HCT116 (cell line): ENCODE measurements at regions not wholly inside any gene's neighbourhood (a gene's known extent, or its start where the extent isn't known, plus 50 kb on each side); places are given as distances from the start of the nearest gene placed in this dataset.

ENCODE experiments used
- ATAC-seq: fragments of 200-7000 bp; cut with Tn5 transposase; 2 replicates; pipeline ENCODE4 v1.9.1; 2020; ENCODE audit warnings: mild to moderate bottlenecking, moderate library complexity
- BruUV-seq: library from RNA; stranded (reverse); fragments of 400-500 nt; replicated peaks from 2 replicates; lab custom pipeline; 2021; lab: Mats Ljungman, UMichigan
- CTCF ChIA-PET: fragments of 300-600 bp; sonication (Branson Sonifier 250); formaldehyde crosslinking; loops from one replicate; lab custom pipeline; 2021; ENCODE audit warnings: antibody characterized with exemption; lab: Charles Lee
- POLR2A ChIA-PET: fragments of 300-600, 350-600 bp; sonication (Branson Sonifier 250); formaldehyde crosslinking; loops from one replicate; lab custom pipeline; 2021; ENCODE audit warnings: antibody characterized with exemption; lab: Charles Lee
- RAD21 ChIA-PET, 2 experiments: fragments of 300-600 bp; sonication (Branson Sonifier 250); formaldehyde crosslinking; loops; one replicate each; lab custom pipeline; 2023; ENCODE audit warnings: low total read pairs in 2 of 2; ENCODE audit not compliant: uncharacterized antibody in 2 of 2, unreplicated experiment in 2 of 2, low non-redundant PET in 1 of 2; lab: Charles Lee
- DNase-seq: peaks from one replicate; pipeline ENCODE4 v3.0.0-alpha.2; 2010; ENCODE audit warnings: low read depth, low spot score
- H2AFZ ChIP-seq: fragments of 200-600 bp; shearing (Covaris generic), sonication (generic); 2 replicates; pipeline ENCODE4 v1.6.1; 2017; ENCODE audit warnings: low read depth, mixed run types, mixed read lengths, antibody characterized with exemption, low read length; ENCODE audit not compliant: poor library complexity, severe bottlenecking
- H3K27ac ChIP-seq: 2 replicates; pipeline ENCODE4 v1.5.1; 2012; ENCODE audit warnings: low read depth, low read length
- H3K27me3 ChIP-seq: fragments of 200-600 bp; sonication (generic); 2 replicates; pipeline ENCODE4 v1.6.1; 2016; ENCODE audit warnings: mixed run types, low read length, mixed read lengths; ENCODE audit not compliant: insufficient read depth
- H3K36me3 ChIP-seq, 2 experiments: fragments of 200-500 bp in 1 of 2; fragments of 200-600 bp in 1 of 2; sonication (Bioruptor generic) in 1 of 2; sonication (generic) in 1 of 2; 2 replicates each; pipeline versions ENCODE4 v1.5.1 to v1.6.1; 2014 to 2016; ENCODE audit warnings: low read length in 2 of 2, inconsistent platforms in 1 of 2, mixed read lengths in 1 of 2, mixed run types in 1 of 2; ENCODE audit not compliant: insufficient read depth in 2 of 2, control insufficient read depth in 1 of 2
- H3K4me1 ChIP-seq, 2 experiments: fragments of 200-600 bp in 1 of 2; sonication (generic) in 1 of 2; 2 replicates each; pipeline versions ENCODE4 v1.5.1 to v1.6.1; 2012 to 2017; ENCODE audit warnings: low read length in 2 of 2, inconsistent platforms in 1 of 2, mild to moderate bottlenecking in 1 of 2, mixed read lengths in 1 of 2, mixed run types in 1 of 2, moderate library complexity in 1 of 2; ENCODE audit not compliant: insufficient read depth in 2 of 2, control insufficient read depth in 1 of 2
- H3K4me2 ChIP-seq: fragments of 200-600 bp; sonication (generic); 2 replicates; pipeline ENCODE4 v1.6.1; 2017; ENCODE audit warnings: mixed run types, low read length, mixed read lengths
- H3K4me3 ChIP-seq, 2 experiments: fragments of 200-600 bp in 1 of 2; sonication (generic) in 1 of 2; replicated peaks in 1 of 2; 2 replicates each; pipeline ENCODE4 v1.5.1; 2011 to 2016; ENCODE audit warnings: low read length in 2 of 2, control low read depth in 1 of 2, low read depth in 1 of 2, mild to moderate bottlenecking in 1 of 2, mixed read lengths in 1 of 2, mixed run types in 1 of 2
- H3K79me2 ChIP-seq: fragments of 200-600 bp; sonication (generic); 2 replicates; pipeline ENCODE4 v1.6.1; 2017; ENCODE audit warnings: mild to moderate bottlenecking, mixed run types, low read length, moderate library complexity, mixed read lengths; ENCODE audit not compliant: insufficient read depth
- H3K9ac ChIP-seq: fragments of 200-600 bp; sonication (generic); 2 replicates; pipeline ENCODE4 v1.6.1; 2016; ENCODE audit warnings: low read length, mixed read lengths
- H3K9me2 ChIP-seq: fragments of 200-600 bp; sonication (generic), shearing (Covaris generic); 2 replicates; pipeline ENCODE4 v1.6.1; 2017; ENCODE audit warnings: mixed run types, mild to moderate bottlenecking, moderate library complexity; ENCODE audit not compliant: insufficient read depth
- H3K9me3 ChIP-seq, 2 experiments: fragments of 200-500 bp in 1 of 2; fragments of 200-600 bp in 1 of 2; sonication (Bioruptor generic) in 1 of 2; sonication (generic) in 1 of 2; 2 replicates each; pipeline ENCODE4 v1.6.1; 2014 to 2017; ENCODE audit warnings: low read length in 2 of 2, mixed read lengths in 2 of 2, inconsistent platforms in 1 of 2, low read depth in 1 of 2, mild to moderate bottlenecking in 1 of 2, mixed run types in 1 of 2, moderate library complexity in 1 of 2; ENCODE audit not compliant: control insufficient read depth in 1 of 2, insufficient read depth in 1 of 2
- H4K20me1 ChIP-seq: fragments of 200-600 bp; sonication (generic), shearing (Covaris generic); 2 replicates; pipeline ENCODE4 v1.6.1; 2017; ENCODE audit warnings: mixed run types, mild to moderate bottlenecking, moderate library complexity; ENCODE audit not compliant: insufficient read depth
- CBX3 ChIP-seq: IDR thresholded peaks from 2 replicates; pipeline ENCODE4 v1.6.1; 2012; ENCODE audit warnings: low read depth
- EGR1 ChIP-seq: IDR thresholded peaks from 2 replicates; pipeline ENCODE4 v1.6.1; 2012; ENCODE audit warnings: low read depth
- ELF1 ChIP-seq: IDR thresholded peaks from 2 replicates; pipeline ENCODE4 v1.6.1; 2012; ENCODE audit warnings: low read depth, borderline replicate concordance
- EZH2 ChIP-seq: fragments of 200-600 bp; sonication (generic); IDR thresholded peaks from 2 replicates; pipeline ENCODE4 v1.6.1; 2017; ENCODE audit warnings: antibody characterized with exemption, mixed run types
- FOSL1 ChIP-seq: IDR thresholded peaks from 2 replicates; pipeline ENCODE4 v1.6.1; 2012; ENCODE audit warnings: low read depth
- RAD21 ChIP-seq: IDR thresholded peaks from 2 replicates; pipeline ENCODE4 v1.6.1; 2012; ENCODE audit warnings: low read depth, mild to moderate bottlenecking
- REST ChIP-seq: IDR thresholded peaks from 2 replicates; pipeline ENCODE4 v1.6.1; 2012; ENCODE audit warnings: low read depth
- SP1 ChIP-seq: IDR thresholded peaks from 2 replicates; pipeline ENCODE4 v1.6.1; 2012; ENCODE audit warnings: low read depth
- SRF ChIP-seq: IDR thresholded peaks from 2 replicates; pipeline ENCODE4 v1.6.1; 2012; ENCODE audit warnings: low read depth
- intact Hi-C: fragments of 100-400 bp; cut with micrococcal nuclease; formaldehyde crosslinking; loops from 2 replicates; pipeline ENCODE4 v1.10.0; 2022
- TF ChIP-seq, protein P1 (sequence below): IDR thresholded peaks from 2 replicates; pipeline ENCODE4 v1.6.1; 2011; ENCODE audit warnings: mild to moderate bottlenecking, low read length, moderate library complexity; ENCODE audit not compliant: insufficient replicate concordance; ENCODE audit errors: extremely low read depth
- TF ChIP-seq, protein P2 (sequence below): IDR thresholded peaks from 2 replicates; pipeline ENCODE4 v1.6.1; 2012

DNA sequence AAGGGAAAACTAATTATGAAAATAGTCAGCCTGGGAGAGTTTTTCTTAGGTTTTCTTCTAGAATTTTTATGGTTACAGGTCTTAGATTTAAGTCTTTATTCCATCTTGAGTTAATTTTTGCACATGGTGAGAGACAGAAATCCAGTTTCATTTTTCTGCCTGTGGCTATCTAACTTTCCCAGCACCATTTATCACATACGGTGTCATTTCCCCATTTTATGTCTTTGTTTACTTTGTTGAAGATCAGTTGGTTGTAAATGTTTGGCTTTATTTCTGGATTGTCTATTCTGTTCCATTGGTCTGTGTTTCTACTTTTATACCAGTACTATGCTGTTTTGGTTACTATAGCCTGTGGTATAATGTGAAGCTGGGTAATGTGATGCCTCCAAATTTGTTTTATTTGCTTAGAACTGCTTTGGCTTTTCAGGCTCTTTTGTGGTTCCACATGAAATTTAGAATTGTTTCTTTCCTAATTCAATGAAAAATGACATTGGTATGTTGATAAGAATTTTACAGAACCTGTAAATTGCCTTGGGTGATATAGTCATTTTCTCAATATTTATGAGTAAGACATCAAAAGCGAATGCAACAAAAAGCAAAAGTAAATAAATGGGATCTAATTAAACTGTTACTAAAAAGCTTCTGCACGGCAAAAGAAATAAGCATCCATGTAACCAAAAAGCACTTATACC, 146.1 kb upstream of the NOL4 start:
- POLR2A ChIA-PET = no interaction called here
- no peak overlapping the region for H2AFZ ChIP-seq
- H4K20me1 ChIP-seq = no peaks in the 10 kb centered on the region
- intact Hi-C loops = no loop called here
- DNase-seq = no peak
- no peaks in the 10 kb centered on the region for H3K79me2 ChIP-seq
- TF ChIP-seq EZH2 = no peak
- no peak for TF ChIP-seq SP1
- TF ChIP-seq ELF1 = no peak
- TF ChIP-seq SRF = no peak
- TF ChIP-seq EGR1 = no peak
- no peak for TF ChIP-seq CBX3
- TF ChIP-seq, protein P1, sequence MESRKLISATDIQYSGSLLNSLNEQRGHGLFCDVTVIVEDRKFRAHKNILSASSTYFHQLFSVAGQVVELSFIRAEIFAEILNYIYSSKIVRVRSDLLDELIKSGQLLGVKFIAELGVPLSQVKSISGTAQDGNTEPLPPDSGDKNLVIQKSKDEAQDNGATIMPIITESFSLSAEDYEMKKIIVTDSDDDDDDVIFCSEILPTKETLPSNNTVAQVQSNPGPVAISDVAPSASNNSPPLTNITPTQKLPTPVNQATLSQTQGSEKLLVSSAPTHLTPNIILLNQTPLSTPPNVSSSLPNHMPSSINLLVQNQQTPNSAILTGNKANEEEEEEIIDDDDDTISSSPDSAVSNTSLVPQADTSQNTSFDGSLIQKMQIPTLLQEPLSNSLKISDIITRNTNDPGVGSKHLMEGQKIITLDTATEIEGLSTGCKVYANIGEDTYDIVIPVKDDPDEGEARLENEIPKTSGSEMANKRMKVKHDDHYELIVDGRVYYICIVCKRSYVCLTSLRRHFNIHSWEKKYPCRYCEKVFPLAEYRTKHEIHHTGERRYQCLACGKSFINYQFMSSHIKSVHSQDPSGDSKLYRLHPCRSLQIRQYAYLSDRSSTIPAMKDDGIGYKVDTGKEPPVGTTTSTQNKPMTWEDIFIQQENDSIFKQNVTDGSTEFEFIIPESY = no peak
- TF ChIP-seq FOSL1 = no peak
- TF ChIP-seq REST = no peak
- TF ChIP-seq, protein P2, sequence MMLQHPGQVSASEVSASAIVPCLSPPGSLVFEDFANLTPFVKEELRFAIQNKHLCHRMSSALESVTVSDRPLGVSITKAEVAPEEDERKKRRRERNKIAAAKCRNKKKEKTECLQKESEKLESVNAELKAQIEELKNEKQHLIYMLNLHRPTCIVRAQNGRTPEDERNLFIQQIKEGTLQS = no peak
- TF ChIP-seq RAD21 = no peak
- no peaks in the 10 kb centered on the region for H3K27me3 ChIP-seq
- H3K4me2 ChIP-seq = no peak overlapping the region
- H3K27ac ChIP-seq = no peak overlapping the region
- CTCF ChIA-PET = no interaction called here
- H3K36me3 ChIP-seq = no peaks in the 10 kb centered on the region
- RAD21 ChIA-PET = no interaction called here
- no peak for ATAC-seq
- no peaks in the 10 kb centered on the region; a peak in 1 of 4 replicates for H3K9me3 ChIP-seq
- no TSS peak for BruUV-seq
- no peak overlapping the region for H3K9ac ChIP-seq
- no peaks in the 10 kb centered on the region for H3K4me1 ChIP-seq
- H3K4me3 ChIP-seq = no peak overlapping the region
- H3K9me2 ChIP-seq = no peaks in the 10 kb centered on the region
